Endodermal cell (in vitro differentiated cells): ENCODE measurements at regions not wholly inside any gene's neighbourhood (a gene's known extent, or its start where the extent isn't known, plus 50 kb on each side); places are given as distances from the start of the nearest gene placed in this dataset.

Experiments used
- DNase-seq: peaks from one replicate; pipeline ENCODE4 v3.0.0-alpha.2; 2017
- H3K27ac ChIP-seq: 2 replicates; pipeline ENCODE4 v1.5.1; 2013; ENCODE audit warnings: mild to moderate bottlenecking, low read depth, low read length, moderate library complexity
- H3K27me3 ChIP-seq: 2 replicates; pipeline ENCODE4 v1.6.1; 2013; ENCODE audit warnings: mild to moderate bottlenecking, low read length, moderate library complexity; ENCODE audit not compliant: insufficient read depth, control insufficient read depth, poor library complexity, severe bottlenecking
- H3K36me3 ChIP-seq: 2 replicates; pipeline ENCODE4 v1.7.0; 2013; ENCODE audit warnings: mild to moderate bottlenecking, low read length, moderate library complexity; ENCODE audit not compliant: control insufficient read depth, insufficient read depth
- H3K4me1 ChIP-seq: one replicate; pipeline ENCODE4 v1.7.0; 2013; ENCODE audit warnings: low read length; ENCODE audit not compliant: control insufficient read depth, insufficient read depth
- H3K4me3 ChIP-seq: 2 replicates; pipeline ENCODE4 v1.5.1; 2013; ENCODE audit warnings: mild to moderate bottlenecking, low read length, moderate library complexity
- H3K9ac ChIP-seq: 2 replicates; pipeline ENCODE4 v1.6.1; 2013; ENCODE audit warnings: mild to moderate bottlenecking, low read length, moderate library complexity; ENCODE audit not compliant: poor library complexity, severe bottlenecking; ENCODE audit errors: extremely low read depth
- H3K9me3 ChIP-seq: 2 replicates; pipeline ENCODE4 v1.6.1; 2013; ENCODE audit warnings: mild to moderate bottlenecking, low read length, moderate library complexity; ENCODE audit not compliant: control insufficient read depth
- H3K27ac Mint-ChIP-seq: 2 replicates; pipeline ENCODE4 v1.8.0; 2020; ENCODE audit warnings: mixed read lengths
- H3K27me3 Mint-ChIP-seq: 2 replicates; pipeline ENCODE4 v1.8.0; 2021; ENCODE audit warnings: mild to moderate bottlenecking, mixed read lengths; ENCODE audit not compliant: insufficient read depth
- H3K36me3 Mint-ChIP-seq: 2 replicates; pipeline ENCODE4 v1.8.0; 2020; ENCODE audit warnings: low read depth, mixed read lengths
- H3K4me1 Mint-ChIP-seq: 2 replicates; pipeline ENCODE4 v1.8.0; 2020; ENCODE audit warnings: mixed read lengths
- H3K4me3 Mint-ChIP-seq: 2 replicates; pipeline ENCODE4 v1.8.0; 2020; ENCODE audit warnings: mild to moderate bottlenecking, moderate library complexity, mixed read lengths
- H3K9me3 Mint-ChIP-seq: 2 replicates; pipeline ENCODE4 v1.8.0; 2020; ENCODE audit warnings: mild to moderate bottlenecking, mixed read lengths
- WGBS, 2 experiments: methylation state at CpG; one replicate each; pipeline versions ENCODE4 v1.1.5 to v1.1.7; 2013; ENCODE audit warnings: missing lambda C conversion rate in 2 of 2, mixed read lengths in 1 of 2; ENCODE audit not compliant: insufficient coverage in 1 of 2, insufficient read length in 1 of 2; 5-methylcytosine and 5-hydroxymethylcytosine counted together
- TF ChIP-seq, protein P1 (sequence below): fragments of 200-600 bp; sonication (generic); conservative IDR thresholded peaks from 2 replicates; pipeline ENCODE4 v1.5.0; 2021; ENCODE audit warnings: antibody characterized with exemption, mild to moderate bottlenecking

DNA sequence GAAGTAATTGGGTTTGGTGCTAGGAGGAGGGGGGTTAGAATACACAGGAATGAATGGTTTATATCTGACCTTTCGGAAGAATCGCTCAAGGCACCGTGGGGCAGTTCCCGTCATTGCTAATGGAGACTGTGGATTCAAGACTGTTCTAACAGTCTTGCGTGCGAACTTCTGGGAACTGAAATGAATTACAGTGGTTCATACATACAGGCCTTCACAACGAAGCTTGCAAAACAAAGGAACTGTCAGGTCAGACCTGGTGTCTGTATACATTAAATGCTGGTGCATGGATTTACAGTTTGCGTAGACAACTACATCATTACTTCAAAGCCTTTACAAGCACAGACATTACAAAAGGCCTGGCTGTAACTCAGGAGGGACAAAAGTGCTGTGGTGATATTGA lies 983.9 kb downstream of the CDH11 start:
- H3K27me3 Mint-ChIP-seq = peaks cover 10% of the 10 kb centered on the region
- Histone ChIP-seq H3K9ac (no peak overlapping the region), H3K9me3 (no peaks in the 10 kb centered on the region), H3K4me1 (no peaks in the 10 kb centered on the region), H3K36me3 (no peaks in the 10 kb centered on the region), H3K4me3 (no peak overlapping the region), H3K27me3 (no peaks in the 10 kb centered on the region), H3K27ac (no peak overlapping the region)
- DNase-seq = no peak
- H3K36me3 Mint-ChIP-seq = no peaks in the 10 kb centered on the region
- TF ChIP-seq, protein P1, sequence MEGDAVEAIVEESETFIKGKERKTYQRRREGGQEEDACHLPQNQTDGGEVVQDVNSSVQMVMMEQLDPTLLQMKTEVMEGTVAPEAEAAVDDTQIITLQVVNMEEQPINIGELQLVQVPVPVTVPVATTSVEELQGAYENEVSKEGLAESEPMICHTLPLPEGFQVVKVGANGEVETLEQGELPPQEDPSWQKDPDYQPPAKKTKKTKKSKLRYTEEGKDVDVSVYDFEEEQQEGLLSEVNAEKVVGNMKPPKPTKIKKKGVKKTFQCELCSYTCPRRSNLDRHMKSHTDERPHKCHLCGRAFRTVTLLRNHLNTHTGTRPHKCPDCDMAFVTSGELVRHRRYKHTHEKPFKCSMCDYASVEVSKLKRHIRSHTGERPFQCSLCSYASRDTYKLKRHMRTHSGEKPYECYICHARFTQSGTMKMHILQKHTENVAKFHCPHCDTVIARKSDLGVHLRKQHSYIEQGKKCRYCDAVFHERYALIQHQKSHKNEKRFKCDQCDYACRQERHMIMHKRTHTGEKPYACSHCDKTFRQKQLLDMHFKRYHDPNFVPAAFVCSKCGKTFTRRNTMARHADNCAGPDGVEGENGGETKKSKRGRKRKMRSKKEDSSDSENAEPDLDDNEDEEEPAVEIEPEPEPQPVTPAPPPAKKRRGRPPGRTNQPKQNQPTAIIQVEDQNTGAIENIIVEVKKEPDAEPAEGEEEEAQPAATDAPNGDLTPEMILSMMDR = no peak
- H3K4me1 Mint-ChIP-seq = peaks cover 7% of the 10 kb centered on the region
- 93% methylated on average over 3 to 8 of the region's 8 CpGs for WGBS, 2 experiments
- H3K4me3 Mint-ChIP-seq = no peak overlapping the region
- H3K9me3 Mint-ChIP-seq = peaks cover 6% of the 10 kb centered on the region
- no peak overlapping the region for H3K27ac Mint-ChIP-seq

DNA sequence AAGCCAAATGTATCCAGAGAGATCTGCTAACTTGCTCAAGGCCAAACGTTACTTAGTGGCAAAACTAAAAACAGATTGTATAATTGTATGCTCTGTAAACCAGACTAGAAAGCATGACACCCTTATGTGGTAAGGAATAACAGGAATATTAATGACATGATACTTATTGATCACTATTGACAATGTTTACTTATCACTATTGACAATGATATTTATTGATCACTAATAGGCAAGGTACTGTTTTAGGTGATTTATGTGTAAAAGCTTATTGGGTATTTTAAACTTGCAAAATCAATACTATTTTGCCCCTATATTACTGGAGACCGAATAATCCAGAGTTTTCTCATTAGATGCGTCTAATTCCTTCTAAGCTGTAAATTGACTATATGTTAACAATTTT lies 985.1 kb downstream of the CDH11 start:
- WGBS, 2 experiments = 92% methylated on average over 1 of the region's 3 CpGs; no CpG with 5 or more reads in 1 of the 2 experiments
- H3K9me3 ChIP-seq = no peaks in the 10 kb centered on the region
- no peak for DNase-seq

DNA sequence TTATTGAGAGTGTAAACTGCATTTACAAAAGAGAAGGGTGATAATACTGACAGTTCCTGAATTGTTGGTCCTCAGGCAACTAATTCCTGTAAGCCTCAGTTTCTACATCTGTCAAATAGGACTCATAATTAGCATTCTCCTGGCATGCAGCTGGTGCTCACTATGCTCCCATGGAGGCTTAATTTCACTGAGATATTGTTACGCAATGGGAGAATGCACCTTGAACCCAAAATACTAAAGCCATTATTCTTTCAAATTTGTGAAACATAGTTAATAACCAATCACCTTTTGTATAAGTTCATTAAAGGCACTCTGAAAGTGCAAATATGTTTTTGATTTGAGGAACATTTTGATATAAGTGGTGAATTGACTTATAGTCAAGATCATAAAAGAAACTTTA lies 985.5 kb downstream of the CDH11 start:
- Mint-ChIP-seq H3K9me3 (peaks cover 6% of the 10 kb centered on the region), H3K27me3 (peaks cover 16% of the 10 kb centered on the region), H3K27ac (no peak overlapping the region), H3K36me3 (no peaks in the 10 kb centered on the region), H3K4me1 (peaks cover 24% of the 10 kb centered on the region), H3K4me3 (no peak overlapping the region)
- Histone ChIP-seq H3K9me3 (no peaks in the 10 kb centered on the region), H3K27me3 (no peaks in the 10 kb centered on the region), H3K27ac (no peak overlapping the region), H3K36me3 (no peaks in the 10 kb centered on the region), H3K9ac (no peak overlapping the region), H3K4me3 (no peak overlapping the region), H3K4me1 (peaks cover 6% of the 10 kb centered on the region)
- 88 to 100% methylated on average over 1 of the region's 1 CpG for WGBS, 2 experiments
- no peak for DNase-seq
- TF ChIP-seq, protein P1 = no peak

More for the DNA sequence above, 985.1 kb downstream of the CDH11 start:
- no peak overlapping the region for H3K27ac Mint-ChIP-seq
- Histone ChIP-seq H3K4me3 (no peak overlapping the region), H3K27me3 (no peaks in the 10 kb centered on the region), H3K27ac (no peak overlapping the region), H3K4me1 (peaks cover 2% of the 10 kb centered on the region), H3K36me3 (no peaks in the 10 kb centered on the region), H3K9ac (no peak overlapping the region)
- TF ChIP-seq, protein P1 = no peak
- peaks cover 6% of the 10 kb centered on the region for H3K9me3 Mint-ChIP-seq
- peaks cover 12% of the 10 kb centered on the region for H3K27me3 Mint-ChIP-seq
- no peaks in the 10 kb centered on the region for H3K36me3 Mint-ChIP-seq
- H3K4me1 Mint-ChIP-seq = peaks cover 20% of the 10 kb centered on the region
- H3K4me3 Mint-ChIP-seq = no peak overlapping the region
